ENCODE measurements at regions not wholly inside any gene's neighbourhood (a gene's known extent, or its start where the extent isn't known, plus 50 kb on each side); places are given as distances from the start of the nearest gene placed in this dataset.

DNA sequence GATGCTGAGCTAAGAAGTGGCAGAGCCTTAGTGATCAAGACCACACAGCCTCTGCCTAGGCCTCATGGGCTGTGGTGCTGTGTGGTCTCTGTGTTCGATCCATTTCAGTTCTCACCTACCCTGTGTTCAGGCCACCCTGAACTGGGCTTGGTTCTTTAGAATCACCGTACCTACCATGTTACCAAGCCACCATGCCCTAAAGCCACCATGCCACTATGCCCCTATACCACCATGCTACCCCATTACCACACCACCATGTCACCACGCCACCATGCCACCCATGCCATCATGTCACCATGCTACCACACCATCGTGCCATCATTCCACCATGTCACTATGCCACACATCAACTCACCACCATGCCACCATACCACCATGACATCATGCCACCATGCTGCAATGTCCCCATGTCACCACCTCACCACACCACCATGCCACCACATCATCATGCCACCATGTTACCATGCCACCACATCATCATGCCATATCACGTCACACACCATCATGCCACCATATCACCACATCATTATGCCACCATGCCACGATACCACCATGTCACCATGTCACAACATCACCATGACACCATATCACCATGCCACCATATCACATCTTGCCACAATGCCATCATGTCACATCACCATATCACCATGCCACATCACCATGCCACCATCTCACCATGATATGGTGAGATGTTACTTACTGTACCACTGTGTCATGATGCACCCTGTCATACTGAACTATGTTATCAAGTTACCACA, 191.0 kb upstream of the ARL4C start:
- no peaks in the 10 kb centered on the region for H3K27me3 ChIP-seq
- no peaks in the 10 kb centered on the region for H3K4me1 ChIP-seq
- H3K36me3 ChIP-seq = no peaks in the 10 kb centered on the region
- H3K9me3 ChIP-seq = no peaks in the 10 kb centered on the region
- H3K4me3 ChIP-seq = no peak overlapping the region
- TF ChIP-seq POLR2AphosphoS5 (IDR thresholded peaks at IDR 0.05; ENCODE audit: insufficient read depth in 1 of 2, low read depth in 1 of 2) = no peak
- TF ChIP-seq, protein P1, sequence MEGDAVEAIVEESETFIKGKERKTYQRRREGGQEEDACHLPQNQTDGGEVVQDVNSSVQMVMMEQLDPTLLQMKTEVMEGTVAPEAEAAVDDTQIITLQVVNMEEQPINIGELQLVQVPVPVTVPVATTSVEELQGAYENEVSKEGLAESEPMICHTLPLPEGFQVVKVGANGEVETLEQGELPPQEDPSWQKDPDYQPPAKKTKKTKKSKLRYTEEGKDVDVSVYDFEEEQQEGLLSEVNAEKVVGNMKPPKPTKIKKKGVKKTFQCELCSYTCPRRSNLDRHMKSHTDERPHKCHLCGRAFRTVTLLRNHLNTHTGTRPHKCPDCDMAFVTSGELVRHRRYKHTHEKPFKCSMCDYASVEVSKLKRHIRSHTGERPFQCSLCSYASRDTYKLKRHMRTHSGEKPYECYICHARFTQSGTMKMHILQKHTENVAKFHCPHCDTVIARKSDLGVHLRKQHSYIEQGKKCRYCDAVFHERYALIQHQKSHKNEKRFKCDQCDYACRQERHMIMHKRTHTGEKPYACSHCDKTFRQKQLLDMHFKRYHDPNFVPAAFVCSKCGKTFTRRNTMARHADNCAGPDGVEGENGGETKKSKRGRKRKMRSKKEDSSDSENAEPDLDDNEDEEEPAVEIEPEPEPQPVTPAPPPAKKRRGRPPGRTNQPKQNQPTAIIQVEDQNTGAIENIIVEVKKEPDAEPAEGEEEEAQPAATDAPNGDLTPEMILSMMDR (IDR thresholded peaks at IDR 0.05) = no peak
- TF ChIP-seq POLR2A (IDR thresholded peaks at IDR 0.05) = no peak
- no peak overlapping the region for H3K27ac ChIP-seq
- DNase-seq (ENCODE audit: extremely low spot score in 2 of 2) = peak in 1 of 2 donors; percentile 56
- intact Hi-C loops (cut with DNase I) = no loop called here

DNA sequence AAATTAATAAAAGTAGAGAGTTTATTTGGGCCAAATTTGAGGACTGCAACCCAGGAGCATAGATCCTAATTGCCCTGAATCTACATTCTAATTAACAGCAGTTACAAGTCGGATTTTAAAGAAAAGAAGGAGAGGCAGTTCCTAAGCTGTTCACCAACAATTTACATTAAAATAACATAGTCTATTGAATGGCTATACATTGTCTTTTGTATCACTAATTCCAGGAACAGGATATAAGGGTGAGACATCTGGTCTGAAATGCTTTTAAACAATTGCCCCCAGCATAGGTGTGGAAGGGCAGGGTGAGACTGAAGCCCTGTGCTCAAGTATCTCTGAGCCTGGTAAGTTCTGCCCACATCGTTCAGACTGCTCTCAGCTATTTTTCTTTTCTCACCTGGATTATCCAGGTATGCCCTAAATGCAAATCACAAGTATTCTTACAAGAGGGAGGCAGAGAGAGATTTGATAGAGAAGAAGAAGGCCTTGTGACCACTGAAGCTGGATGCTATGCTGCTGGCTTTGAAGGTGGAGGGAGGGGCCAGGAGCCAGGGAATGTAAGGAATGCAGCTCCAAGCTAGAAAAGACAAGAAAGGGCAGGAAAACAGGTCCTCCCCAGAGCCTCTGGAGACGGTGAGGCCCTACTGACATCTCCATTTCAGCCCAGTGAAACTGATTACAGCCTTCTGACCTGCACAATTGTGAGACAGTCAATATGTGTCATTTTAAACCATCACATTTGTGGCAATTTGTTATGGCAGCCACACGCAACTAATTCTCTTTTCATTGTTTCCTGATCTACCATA, 189.4 kb upstream of the ARL4C start:
- intact Hi-C loops (cut with DNase I) = no loop called here
- Histone ChIP-seq H3K4me1 (no peaks in the 10 kb centered on the region), H3K27me3 (no peaks in the 10 kb centered on the region), H3K27ac (no peak overlapping the region), H3K4me3 (no peak overlapping the region), H3K36me3 (no peaks in the 10 kb centered on the region), H3K9me3 (no peaks in the 10 kb centered on the region)
- TF ChIP-seq, protein P1 (IDR thresholded peaks at IDR 0.05) = no peak
- TF ChIP-seq POLR2AphosphoS5 (IDR thresholded peaks at IDR 0.05; ENCODE audit: insufficient read depth in 1 of 2, low read depth in 1 of 2) = no peak
- no peak for TF ChIP-seq POLR2A (IDR thresholded peaks at IDR 0.05)
- DNase-seq (ENCODE audit: extremely low spot score in 2 of 2) = no peak

DNA sequence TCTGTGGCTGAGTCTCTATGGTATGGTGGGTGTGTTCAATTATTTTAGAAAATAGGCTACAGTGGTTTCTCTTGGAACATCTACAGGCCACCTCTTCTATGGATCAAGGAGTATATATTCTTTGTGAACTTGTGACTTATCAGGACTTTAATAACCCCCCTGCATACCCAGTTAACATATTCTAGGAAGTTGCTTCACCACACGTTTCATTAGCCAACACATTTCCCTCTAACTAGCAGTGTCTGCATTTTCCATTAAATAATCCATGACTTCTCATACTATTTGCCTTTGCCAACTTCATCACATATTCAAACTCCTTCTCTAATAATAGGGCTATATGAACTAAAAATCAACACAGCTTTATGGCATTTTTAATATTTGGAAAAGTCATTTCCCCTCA, 187.6 kb upstream of the ARL4C start:
- H3K27ac ChIP-seq = no peak overlapping the region
- TF ChIP-seq POLR2AphosphoS5 (IDR thresholded peaks at IDR 0.05; ENCODE audit: insufficient read depth in 1 of 2, low read depth in 1 of 2) = no peak
- no peak for TF ChIP-seq POLR2A (IDR thresholded peaks at IDR 0.05)
- TF ChIP-seq, protein P1 (IDR thresholded peaks at IDR 0.05) = no peak
- no peak for DNase-seq (ENCODE audit: extremely low spot score in 2 of 2)
- intact Hi-C loops (cut with DNase I) = no loop called here
- no peak overlapping the region for H3K4me3 ChIP-seq
- peaks cover 11% of the 10 kb centered on the region for H3K4me1 ChIP-seq
- H3K27me3 ChIP-seq = no peaks in the 10 kb centered on the region
- H3K36me3 ChIP-seq = no peaks in the 10 kb centered on the region
- no peaks in the 10 kb centered on the region for H3K9me3 ChIP-seq

DNA sequence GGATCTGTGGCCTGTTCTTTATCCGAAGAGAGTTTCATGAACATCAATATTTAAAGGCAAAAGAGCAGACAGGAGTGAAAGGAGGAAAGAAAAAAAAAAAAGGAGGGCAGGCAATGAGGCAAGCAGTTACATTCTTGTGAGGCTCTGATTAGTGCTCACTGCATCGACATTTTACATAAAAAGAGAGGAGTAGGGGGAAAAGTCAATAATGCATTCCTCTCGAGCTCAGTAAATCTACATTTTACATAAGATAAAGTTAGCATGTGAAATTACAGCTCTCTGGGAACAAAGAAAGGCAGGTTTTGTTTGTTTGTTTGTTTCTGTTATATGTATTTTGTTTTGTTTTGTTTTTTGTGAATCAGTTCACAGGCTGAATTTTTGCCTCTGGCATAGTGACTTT, 187.1 kb upstream of the ARL4C start:
- H3K9me3 ChIP-seq = no peaks in the 10 kb centered on the region
- intact Hi-C loops (cut with DNase I) = no loop called here
- TF ChIP-seq POLR2AphosphoS5 (IDR thresholded peaks at IDR 0.05; ENCODE audit: insufficient read depth in 1 of 2, low read depth in 1 of 2) = no peak
- TF ChIP-seq, protein P1 (IDR thresholded peaks at IDR 0.05) = no peak
- TF ChIP-seq POLR2A (IDR thresholded peaks at IDR 0.05) = no peak
- H3K27ac ChIP-seq = no peak overlapping the region
- H3K36me3 ChIP-seq = no peaks in the 10 kb centered on the region
- H3K27me3 ChIP-seq = no peaks in the 10 kb centered on the region
- no peak overlapping the region for H3K4me3 ChIP-seq
- no peak for DNase-seq (ENCODE audit: extremely low spot score in 2 of 2)
- peaks cover 16% of the 10 kb centered on the region for H3K4me1 ChIP-seq

All from vagina (tissue), 2 donors.